ENCODE measurements at regions not wholly inside any gene's neighbourhood (a gene's known extent, or its start where the extent isn't known, plus 50 kb on each side); places are given as distances from the start of the nearest gene placed in this dataset.

GRCh38 chr10:78732381-78732780, 336.4 kb upstream of the ZMIZ1 start:
- Histone ChIP-seq H3K27ac (ENCODE audit: low read depth, low read length) (no peak overlapping the region), H3K4me3 (replicated peaks in 1 of 2; ENCODE audit: low read depth in 1 of 2, low read length in 2 of 2) (no peak overlapping the region), H2AFZ (ENCODE audit: low read depth, low read length, poor library complexity, severe bottlenecking) (no peak overlapping the region), H3K4me1 (ENCODE audit: control insufficient read depth in 1 of 2, insufficient read depth in 2 of 2, low read length in 2 of 2) (no peaks in the 10 kb centered on the region), H3K9me3 (ENCODE audit: control insufficient read depth in 1 of 2, insufficient read depth in 1 of 2, low read depth in 1 of 2, low read length in 2 of 2) (no peaks in the 10 kb centered on the region), H3K9me2 (ENCODE audit: insufficient read depth) (no peaks in the 10 kb centered on the region), H4K20me1 (ENCODE audit: insufficient read depth) (no peaks in the 10 kb centered on the region), H3K36me3 (ENCODE audit: control insufficient read depth in 1 of 2, insufficient read depth in 2 of 2, low read length in 2 of 2) (no peaks in the 10 kb centered on the region), H3K79me2 (ENCODE audit: insufficient read depth, low read length) (no peaks in the 10 kb centered on the region), H3K27me3 (ENCODE audit: insufficient read depth, low read length) (peaks cover 70% of the 10 kb centered on the region), H3K4me2 (ENCODE audit: low read length) (no peak overlapping the region), H3K9ac (ENCODE audit: low read length) (no peak overlapping the region)
- no TSS peak for BruUV-seq (replicated peaks)
- RAD21 ChIA-PET (ENCODE audit: low non-redundant PET in 1 of 2, low total read pairs in 2 of 2, uncharacterized antibody in 2 of 2, unreplicated experiment in 2 of 2) = no interaction called here
- no peak for DNase-seq (ENCODE audit: low read depth, low spot score)
- POLR2A ChIA-PET = no interaction called here
- intact Hi-C loops (cut with micrococcal nuclease) = no loop called here
- CTCF ChIA-PET = no interaction called here
- TF ChIP-seq EZH2phosphoT487 (IDR thresholded peaks at IDR 0.05; ENCODE audit: borderline replicate concordance) (no peak), POLR2AphosphoS5 (IDR thresholded peaks at IDR 0.05; ENCODE audit: low read depth, low read length) (no peak), ELF1 (IDR thresholded peaks at IDR 0.05; ENCODE audit: borderline replicate concordance, low read depth) (no peak), RAD21 (IDR thresholded peaks at IDR 0.05; ENCODE audit: low read depth) (no peak), ZBTB33 (IDR thresholded peaks at IDR 0.05; ENCODE audit: extremely low read depth, insufficient replicate concordance, low read length) (no peak), CEBPB (IDR thresholded peaks at IDR 0.05; ENCODE audit: low read depth) (no peak), YY1 (IDR thresholded peaks at IDR 0.05; ENCODE audit: extremely low read depth, insufficient replicate concordance, low read depth, low read length) (no peak), FOSL1 (IDR thresholded peaks at IDR 0.05; ENCODE audit: low read depth) (no peak), CTCF (IDR thresholded peaks at IDR 0.05 in 2 of 3, conservative IDR thresholded peaks at IDR 0.05 in 1 of 3; ENCODE audit: borderline replicate concordance in 1 of 3, insufficient read depth in 1 of 3, low read depth in 2 of 3, low read length in 2 of 3) (no peak), ATF3 (IDR thresholded peaks at IDR 0.05) (no peak), SP1 (IDR thresholded peaks at IDR 0.05; ENCODE audit: low read depth) (no peak), SIN3A (IDR thresholded peaks at IDR 0.05; ENCODE audit: low read depth) (no peak), ZNF274 (IDR thresholded peaks at IDR 0.05; ENCODE audit: low read depth, low read length) (no peak), EZH2 (IDR thresholded peaks at IDR 0.05) (no peak)
- no peak for ATAC-seq

Data from HCT116 (cell line).